Muscle of back (tissue), 3 donors: ENCODE measurements at regions not wholly inside any gene's neighbourhood (a gene's known extent, or its start where the extent isn't known, plus 50 kb on each side); places are given as distances from the start of the nearest gene placed in this dataset.

Experiments
- DNase-seq, 3 donors: peaks; one replicate each; pipeline versions ENCODE4 v3.0.0 to v3.0.0-alpha.2; 2013

- DNase-seq = no peak
Measured at GRCh38 chr1:209218981-209219380, 364.5 kb upstream of the CAMK1G start.

- DNase-seq = peak in 2 of 3 donors; percentile 25 to 44
Measured at GRCh38 chr1:209219791-209220524, 363.6 kb upstream of the CAMK1G start.

GRCh38 chr1:209222826-209223225, 360.7 kb upstream of the CAMK1G start:
- DNase-seq = no peak

- no peak for DNase-seq
Measured at GRCh38 chr1:209223791-209224190, 359.7 kb upstream of the CAMK1G start.

GRCh38 chr1:209224886-209225285, 358.6 kb upstream of the CAMK1G start:
- DNase-seq = no peak

GRCh38 chr1:209227171-209227570, 356.3 kb upstream of the CAMK1G start:
- no peak for DNase-seq

- DNase-seq = no peak
Measured at GRCh38 chr1:209227941-209228340, 355.6 kb upstream of the CAMK1G start.

- no peak for DNase-seq
Measured at GRCh38 chr1:209229494-209230061, 353.9 kb upstream of the CAMK1G start.

GRCh38 chr1:209230314-209230713, 353.2 kb upstream of the CAMK1G start:
- no peak for DNase-seq

GRCh38 chr1:209231476-209232156, 351.9 kb upstream of the CAMK1G start:
- no peak for DNase-seq

- DNase-seq = no peak
Measured at GRCh38 chr1:209232197-209232596, 351.3 kb upstream of the CAMK1G start.

- no peak for DNase-seq
Measured at GRCh38 chr1:209232759-209233158, 350.8 kb upstream of the CAMK1G start.

- no peak for DNase-seq
Measured at GRCh38 chr1:209235166-209235565, 348.3 kb upstream of the CAMK1G start.

- no peak for DNase-seq
Measured at GRCh38 chr1:209238356-209238755, 345.2 kb upstream of the CAMK1G start.

- DNase-seq = no peak
Measured at GRCh38 chr1:209240351-209240750, 343.2 kb upstream of the CAMK1G start.

- DNase-seq = peak in 2 of 3 donors; percentile 16 to 32
Measured at GRCh38 chr1:209241487-209241886, 342.0 kb upstream of the CAMK1G start.

- peak; percentile 49 to 67 (median 58) for DNase-seq
Measured at GRCh38 chr1:209248649-209249279, 334.8 kb upstream of the CAMK1G start.

- no peak for DNase-seq
Measured at GRCh38 chr1:209249280-209249670, 334.2 kb upstream of the CAMK1G start.

- DNase-seq = no peak
Measured at GRCh38 chr1:209249785-209250440, 333.6 kb upstream of the CAMK1G start.

GRCh38 chr1:209250861-209251636, 332.5 kb upstream of the CAMK1G start:
- DNase-seq = no peak

- DNase-seq = no peak
Measured at GRCh38 chr1:209256766-209257350, 326.7 kb upstream of the CAMK1G start.
